Fibroblast of pulmonary artery (primary cell): ENCODE measurements at regions not wholly inside any gene's neighbourhood (a gene's known extent, or its start where the extent isn't known, plus 50 kb on each side); places are given as distances from the start of the nearest gene placed in this dataset.

Experiments
- DNase-seq: peaks from one replicate; pipeline ENCODE4 v3.0.0-alpha.2; 2010; ENCODE audit warnings: low read depth
- H3K4me3 ChIP-seq: replicated peaks from 2 replicates; pipeline ENCODE4 v1.5.1; 2011; ENCODE audit warnings: low read depth, mild to moderate bottlenecking, control low read depth, low read length, moderate library complexity
- TF ChIP-seq, protein P1 (sequence below): IDR thresholded peaks from 2 replicates; pipeline ENCODE4 v1.5.1; 2011; ENCODE audit warnings: mild to moderate bottlenecking, control low read depth, low read length, inconsistent platforms; ENCODE audit errors: missing control alignments

DNA sequence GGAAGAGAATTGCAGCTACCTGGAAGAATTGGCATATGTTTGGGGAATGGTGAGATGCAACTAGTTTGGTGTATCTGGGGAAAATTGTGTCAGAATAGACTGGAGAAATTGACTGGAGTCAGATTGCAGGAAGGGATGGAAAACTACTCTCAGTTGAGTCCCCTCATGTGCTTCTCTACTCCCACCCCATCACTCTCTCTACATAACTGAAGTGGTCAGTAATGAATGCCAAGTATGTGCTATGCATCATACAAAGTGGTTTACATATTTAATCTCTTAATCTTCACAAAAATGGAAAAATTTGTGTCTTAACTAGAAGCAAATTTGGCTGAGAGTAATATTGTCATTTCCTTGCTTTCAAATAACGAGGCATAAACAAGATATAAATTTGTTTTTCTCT is 146.4 kb upstream of the TNC start:
- H3K4me3 ChIP-seq = no peak overlapping the region
- TF ChIP-seq, protein P1, sequence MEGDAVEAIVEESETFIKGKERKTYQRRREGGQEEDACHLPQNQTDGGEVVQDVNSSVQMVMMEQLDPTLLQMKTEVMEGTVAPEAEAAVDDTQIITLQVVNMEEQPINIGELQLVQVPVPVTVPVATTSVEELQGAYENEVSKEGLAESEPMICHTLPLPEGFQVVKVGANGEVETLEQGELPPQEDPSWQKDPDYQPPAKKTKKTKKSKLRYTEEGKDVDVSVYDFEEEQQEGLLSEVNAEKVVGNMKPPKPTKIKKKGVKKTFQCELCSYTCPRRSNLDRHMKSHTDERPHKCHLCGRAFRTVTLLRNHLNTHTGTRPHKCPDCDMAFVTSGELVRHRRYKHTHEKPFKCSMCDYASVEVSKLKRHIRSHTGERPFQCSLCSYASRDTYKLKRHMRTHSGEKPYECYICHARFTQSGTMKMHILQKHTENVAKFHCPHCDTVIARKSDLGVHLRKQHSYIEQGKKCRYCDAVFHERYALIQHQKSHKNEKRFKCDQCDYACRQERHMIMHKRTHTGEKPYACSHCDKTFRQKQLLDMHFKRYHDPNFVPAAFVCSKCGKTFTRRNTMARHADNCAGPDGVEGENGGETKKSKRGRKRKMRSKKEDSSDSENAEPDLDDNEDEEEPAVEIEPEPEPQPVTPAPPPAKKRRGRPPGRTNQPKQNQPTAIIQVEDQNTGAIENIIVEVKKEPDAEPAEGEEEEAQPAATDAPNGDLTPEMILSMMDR = no peak
- peak; percentile 29 for DNase-seq

DNA sequence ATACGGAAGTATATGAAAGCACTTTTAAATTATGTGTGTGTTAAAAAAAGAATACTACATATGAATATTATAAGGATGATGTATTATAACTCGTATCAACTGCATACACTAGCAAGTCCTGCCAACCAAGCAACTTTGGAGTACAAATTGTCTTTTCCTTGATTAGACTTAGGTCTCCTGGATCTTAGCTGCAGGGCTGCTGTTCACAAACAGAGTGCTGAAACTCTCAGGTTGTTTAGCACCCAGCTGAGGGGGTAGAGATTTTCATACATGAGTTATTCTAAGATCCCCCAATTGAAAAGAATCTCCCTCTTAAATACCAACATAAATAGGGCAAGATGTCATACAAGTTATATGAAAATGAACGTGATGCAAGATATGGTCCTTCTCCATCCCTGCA is 149.8 kb upstream of the TNC start:
- TF ChIP-seq, protein P1 = no peak
- no peak overlapping the region for H3K4me3 ChIP-seq
- DNase-seq = peak; percentile 50

DNA sequence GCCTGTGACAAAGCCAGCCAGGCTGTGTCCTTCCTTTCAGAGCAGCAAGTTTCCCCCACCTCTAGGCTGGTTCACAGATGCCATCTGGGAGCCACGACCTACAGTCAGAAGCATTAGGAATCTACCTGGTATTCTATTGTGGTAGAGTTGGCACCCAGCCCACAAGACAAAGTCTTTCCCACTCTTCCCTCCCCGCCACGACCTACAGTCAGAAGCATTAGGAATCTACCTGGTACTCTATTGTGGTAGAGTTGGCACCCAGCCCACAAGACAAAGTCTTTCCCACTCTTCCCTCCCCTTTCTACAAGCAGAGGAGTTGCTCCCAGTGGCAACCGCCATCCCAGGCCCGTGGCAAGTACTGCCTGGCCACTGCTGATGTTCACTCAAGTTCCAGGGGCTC is 157.8 kb upstream of the TNC start:
- no peak overlapping the region for H3K4me3 ChIP-seq
- TF ChIP-seq, protein P1 = no peak
- no peak for DNase-seq

DNA sequence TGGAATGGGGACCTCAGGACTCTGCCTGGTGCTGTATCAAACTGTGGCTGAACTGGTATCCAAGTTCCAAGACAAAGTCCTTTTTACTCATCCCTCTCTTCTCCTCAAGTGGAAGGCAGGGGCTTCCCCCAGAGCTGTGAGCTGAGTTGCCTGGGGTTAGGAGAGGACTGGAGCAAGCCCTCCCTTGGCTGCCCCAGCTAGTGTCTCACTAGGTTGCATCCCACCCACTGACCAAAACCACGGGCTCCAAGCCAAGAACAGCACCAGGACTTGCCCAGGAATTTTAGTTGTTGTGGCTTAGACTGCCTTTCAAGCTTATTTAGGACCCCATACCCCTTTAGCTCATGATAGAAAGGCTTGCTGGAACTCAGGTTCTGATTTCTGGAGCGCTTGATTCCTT is 158.7 kb upstream of the TNC start:
- H3K4me3 ChIP-seq = no peak overlapping the region
- no peak for DNase-seq

DNA sequence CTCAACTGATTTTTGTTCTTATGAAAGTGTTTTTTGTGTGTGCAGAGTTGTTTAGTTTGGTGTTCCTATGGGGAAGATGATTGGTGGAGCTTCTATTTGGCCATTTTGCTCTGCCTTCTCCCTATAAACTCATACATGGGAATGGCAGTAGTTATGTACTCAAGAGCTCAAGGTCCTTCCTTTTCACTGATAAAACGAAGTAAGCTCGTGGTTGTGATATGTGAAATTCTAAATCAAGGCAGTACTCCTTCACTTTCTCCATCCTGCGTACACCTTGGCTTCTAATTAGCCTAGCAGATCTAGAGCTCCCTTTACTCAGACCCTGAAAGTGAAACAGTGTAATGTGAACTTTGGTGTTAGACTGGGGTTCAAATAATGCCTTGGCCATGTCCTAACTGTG is 159.3 kb upstream of the TNC start:
- H3K4me3 ChIP-seq = no peak overlapping the region
- TF ChIP-seq, protein P1 = no peak
- no peak for DNase-seq

More for the DNA sequence above, 158.7 kb upstream of the TNC start:
- TF ChIP-seq, protein P1 = no peak

DNA sequence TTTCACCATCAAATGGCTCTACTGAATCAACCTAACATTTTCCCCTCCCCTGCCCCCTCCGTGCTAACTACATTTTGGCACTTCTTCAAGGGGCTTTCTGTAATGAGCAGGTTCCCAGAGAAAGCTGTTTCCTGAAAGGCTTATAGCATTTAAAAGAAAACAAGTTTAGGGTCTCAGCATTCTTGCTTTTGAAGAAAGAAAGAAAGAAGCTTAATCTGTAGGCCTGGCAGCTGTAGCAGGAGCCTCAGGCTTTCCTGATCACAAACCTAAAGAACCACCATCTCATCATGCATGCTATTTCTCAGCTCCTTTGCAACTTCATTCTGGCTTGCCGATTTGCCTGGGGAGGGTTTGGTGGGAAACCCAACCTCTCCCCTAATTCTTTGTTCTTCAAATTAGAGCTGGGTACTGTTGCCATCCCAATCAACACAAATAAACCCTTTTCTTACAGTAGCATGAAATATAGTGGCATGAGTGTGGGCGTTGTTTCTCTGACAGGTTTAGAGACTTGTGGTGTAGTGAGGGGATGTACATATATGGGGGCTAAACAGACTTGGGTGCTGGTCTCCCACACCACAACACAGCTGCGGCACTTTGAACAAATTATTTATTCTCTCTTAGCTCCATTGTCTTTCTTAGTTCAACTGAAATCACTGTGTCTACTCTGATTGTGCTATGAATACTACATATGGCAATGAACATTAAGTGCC is 160.5 kb upstream of the TNC start:
- TF ChIP-seq, protein P1 = no peak
- DNase-seq = no peak
- H3K4me3 ChIP-seq = no peak overlapping the region

DNA sequence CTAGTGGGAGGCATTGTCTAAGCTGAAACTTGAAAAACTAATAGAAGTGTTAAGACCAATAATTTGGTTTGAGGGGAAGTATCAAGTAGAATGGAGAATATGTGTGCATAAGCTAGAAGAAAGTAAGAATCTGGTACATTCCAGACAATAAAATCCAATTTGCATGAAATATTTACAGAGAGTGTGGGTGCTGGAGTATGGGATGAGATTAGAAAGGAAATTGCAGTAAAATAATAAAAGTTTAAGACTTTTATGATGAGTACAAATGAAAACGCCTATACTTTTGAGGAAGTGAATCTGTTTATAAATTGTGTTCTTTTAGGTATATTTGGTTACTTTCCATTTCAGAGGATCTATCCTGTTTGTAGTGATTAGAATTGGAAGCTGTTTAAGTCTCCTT is 165.4 kb upstream of the TNC start:
- TF ChIP-seq, protein P1 = no peak
- no peak for DNase-seq
- H3K4me3 ChIP-seq = no peak overlapping the region
